Neural cell (in vitro differentiated cells): ENCODE measurements at regions not wholly inside any gene's neighbourhood (a gene's known extent, or its start where the extent isn't known, plus 50 kb on each side); places are given as distances from the start of the nearest gene placed in this dataset.
A peak's percentile ranks its signal among the peaks of the same experiment; 100 is the strongest.

Experiments used
- H2AFZ ChIP-seq: fragments of 200-600, 300-800 bp; sonication (generic), shearing (Covaris generic); 2 replicates; pipeline ENCODE4 v1.6.0; 2014; ENCODE audit warnings: low read depth, mild to moderate bottlenecking, antibody characterized with exemption, low read length, moderate library complexity
- H3F3A ChIP-seq: fragments of 200-600 bp; shearing (Covaris generic); 2 replicates; pipeline ENCODE4 v1.6.1; 2016; ENCODE audit warnings: mild to moderate bottlenecking, moderate library complexity, mixed read lengths, antibody characterized with exemption, low read length; ENCODE audit not compliant: insufficient read depth, poor library complexity, severe bottlenecking
- H3K27ac ChIP-seq: fragments of 200-600, 300-800 bp; sonication (generic), shearing (Covaris generic); 2 replicates; pipeline ENCODE4 v1.5.1; 2014; ENCODE audit warnings: mild to moderate bottlenecking, low read length, moderate library complexity
- H3K27me3 ChIP-seq: fragments of 300-800, 200-600 bp; sonication (generic), shearing (Covaris generic); 2 replicates; pipeline ENCODE4 v1.6.0; 2014; ENCODE audit warnings: mild to moderate bottlenecking, low read depth, low read length, moderate library complexity; ENCODE audit not compliant: insufficient read depth
- H3K36me3 ChIP-seq: fragments of 300-800, 200-600 bp; sonication (generic), shearing (Covaris generic); 2 replicates; pipeline ENCODE4 v1.5.1; 2014; ENCODE audit warnings: mild to moderate bottlenecking, antibody characterized with exemption, low read length, moderate library complexity; ENCODE audit not compliant: insufficient read depth
- H3K4me2 ChIP-seq: fragments of 300-800, 200-600 bp; sonication (generic), shearing (Covaris generic); 2 replicates; pipeline ENCODE4 v1.6.0; 2014; ENCODE audit warnings: mild to moderate bottlenecking, low read length
- H3K4me3 ChIP-seq: fragments of 300-800, 200-600 bp; sonication (generic), shearing (Covaris generic); 2 replicates; pipeline ENCODE4 v1.5.1; 2014; ENCODE audit warnings: mild to moderate bottlenecking, low read length, moderate library complexity
- H3K79me2 ChIP-seq: fragments of 200-600 bp; shearing (Covaris generic); replicated peaks from 2 replicates; pipeline ENCODE4 v1.6.0; 2014; ENCODE audit warnings: mild to moderate bottlenecking, low read length, moderate library complexity; ENCODE audit not compliant: insufficient read depth
- H3K9ac ChIP-seq: fragments of 300-800, 200-600 bp; sonication (generic), shearing (Covaris generic); 2 replicates; pipeline ENCODE4 v1.6.1; 2016; ENCODE audit warnings: mild to moderate bottlenecking, low read length, mixed read lengths
- H3K9me2 ChIP-seq: fragments of 200-600 bp; shearing (Covaris generic); 2 replicates; pipeline ENCODE4 v1.6.1; 2016; ENCODE audit warnings: mild to moderate bottlenecking, low read length, mixed read lengths; ENCODE audit not compliant: insufficient read depth
- H3K9me3 ChIP-seq: fragments of 200-600, 300-800 bp; sonication (generic), shearing (Covaris generic); 2 replicates; pipeline ENCODE4 v1.6.1; 2016; ENCODE audit warnings: mild to moderate bottlenecking, mixed run types, low read length, moderate library complexity, mixed read lengths
- H4K20me1 ChIP-seq: fragments of 200-600 bp; shearing (Covaris generic); 2 replicates; pipeline ENCODE4 v1.6.1; 2016; ENCODE audit warnings: mild to moderate bottlenecking, mixed run types; ENCODE audit not compliant: insufficient read depth
- EP300 ChIP-seq: fragments of 450-650 bp; conservative IDR thresholded peaks from 2 replicates; pipeline ENCODE4 v1.6.1; 2014; ENCODE audit warnings: antibody characterized with exemption, mild to moderate bottlenecking, moderate library complexity; ENCODE audit not compliant: poor library complexity, severe bottlenecking
- EZH2 ChIP-seq: fragments of 200-600, 300-800 bp; shearing (Covaris generic), sonication (generic); IDR thresholded peaks from 2 replicates; pipeline ENCODE4 v1.6.1; 2014; ENCODE audit warnings: antibody characterized with exemption, low read length, borderline replicate concordance, mild to moderate bottlenecking; ENCODE audit not compliant: insufficient read depth, poor library complexity, severe bottlenecking
- MXI1 ChIP-seq: fragments of 450-650 bp; conservative IDR thresholded peaks from 2 replicates; pipeline ENCODE4 v1.6.1; 2014; ENCODE audit warnings: antibody characterized with exemption, mild to moderate bottlenecking; ENCODE audit not compliant: poor library complexity, severe bottlenecking
- POLR2AphosphoS5 ChIP-seq: IDR thresholded peaks from 2 replicates; pipeline ENCODE4 v1.6.1; 2012
- RAD21 ChIP-seq: fragments of 450-650 bp; conservative IDR thresholded peaks from 2 replicates; pipeline ENCODE4 v1.6.1; 2014; ENCODE audit warnings: antibody characterized with exemption, mild to moderate bottlenecking, moderate library complexity
- SMC3 ChIP-seq: fragments of 450-650 bp; conservative IDR thresholded peaks from 2 replicates; pipeline ENCODE4 v1.6.1; 2014; ENCODE audit warnings: antibody characterized with exemption, mild to moderate bottlenecking, moderate library complexity; ENCODE audit not compliant: poor library complexity
- TAF1 ChIP-seq: IDR thresholded peaks from 2 replicates; pipeline ENCODE4 v1.6.1; 2012; ENCODE audit warnings: low read depth
- TF ChIP-seq, protein P1 (sequence below): fragments of 450-650 bp; IDR thresholded peaks from 2 replicates; pipeline ENCODE4 v1.5.1; 2014; ENCODE audit warnings: antibody characterized with exemption, mild to moderate bottlenecking, moderate library complexity; ENCODE audit not compliant: poor library complexity, severe bottlenecking
- TF ChIP-seq, protein P2 (sequence below): IDR thresholded peaks from 2 replicates; pipeline ENCODE4 v1.6.1; 2012; ENCODE audit warnings: borderline replicate concordance

DNA sequence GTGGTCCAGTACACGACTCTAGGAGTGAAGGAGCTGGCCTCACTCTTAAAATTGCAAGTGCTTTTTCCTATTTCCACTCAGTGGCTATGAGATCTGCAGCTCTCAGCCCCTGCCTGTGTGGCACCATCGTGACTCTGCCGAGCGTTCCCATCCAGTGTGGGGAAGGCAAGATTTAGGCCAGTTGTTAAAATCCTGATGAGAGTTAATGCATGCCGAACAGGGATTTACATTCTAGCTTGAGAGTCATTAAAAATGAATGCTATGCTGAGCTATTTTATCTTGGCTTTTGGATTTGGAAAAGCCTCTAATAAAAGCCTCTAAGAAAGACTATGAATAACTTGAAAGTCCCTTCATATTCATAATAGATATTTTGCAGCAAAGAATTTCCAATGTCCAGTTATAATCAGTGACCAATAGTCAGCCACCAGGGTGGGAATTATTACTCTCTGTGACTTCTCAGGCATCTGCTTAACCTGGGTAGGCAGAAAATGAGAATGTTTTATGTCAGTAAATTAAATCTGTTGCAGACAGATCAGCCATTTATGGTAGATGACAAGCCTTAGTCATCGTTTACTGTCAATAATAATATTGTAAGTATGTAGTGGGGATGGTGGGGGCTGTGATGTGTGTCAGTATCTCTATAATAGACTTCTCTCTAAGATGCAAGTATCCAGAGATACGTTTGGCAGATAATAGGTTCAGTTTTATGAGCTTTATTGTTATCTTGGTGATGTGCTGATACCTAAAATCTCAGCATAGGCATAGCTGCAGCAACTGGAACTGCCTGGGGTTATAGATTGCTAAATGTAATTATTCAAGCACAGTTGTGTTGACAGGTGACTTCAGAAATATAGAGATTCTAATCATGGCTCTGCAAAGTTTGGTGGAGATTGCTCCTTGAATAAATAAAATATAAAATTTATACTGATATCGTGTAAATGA is 207.8 kb downstream of the SOCS6 start:
- Histone ChIP-seq H3K27ac (no peak overlapping the region), H3K4me2 (no peak overlapping the region), H3K9ac (no peak overlapping the region), H3K4me3 (no peak overlapping the region), H3K9me2 (no peaks in the 10 kb centered on the region), H4K20me1 (no peaks in the 10 kb centered on the region), H2AFZ (no peak overlapping the region), H3K9me3 (no peaks in the 10 kb centered on the region), H3F3A (no peaks in the 10 kb centered on the region), H3K36me3 (no peaks in the 10 kb centered on the region), H3K79me2 (no peaks in the 10 kb centered on the region), H3K27me3 (no peaks in the 10 kb centered on the region)
- TF ChIP-seq, protein P1, sequence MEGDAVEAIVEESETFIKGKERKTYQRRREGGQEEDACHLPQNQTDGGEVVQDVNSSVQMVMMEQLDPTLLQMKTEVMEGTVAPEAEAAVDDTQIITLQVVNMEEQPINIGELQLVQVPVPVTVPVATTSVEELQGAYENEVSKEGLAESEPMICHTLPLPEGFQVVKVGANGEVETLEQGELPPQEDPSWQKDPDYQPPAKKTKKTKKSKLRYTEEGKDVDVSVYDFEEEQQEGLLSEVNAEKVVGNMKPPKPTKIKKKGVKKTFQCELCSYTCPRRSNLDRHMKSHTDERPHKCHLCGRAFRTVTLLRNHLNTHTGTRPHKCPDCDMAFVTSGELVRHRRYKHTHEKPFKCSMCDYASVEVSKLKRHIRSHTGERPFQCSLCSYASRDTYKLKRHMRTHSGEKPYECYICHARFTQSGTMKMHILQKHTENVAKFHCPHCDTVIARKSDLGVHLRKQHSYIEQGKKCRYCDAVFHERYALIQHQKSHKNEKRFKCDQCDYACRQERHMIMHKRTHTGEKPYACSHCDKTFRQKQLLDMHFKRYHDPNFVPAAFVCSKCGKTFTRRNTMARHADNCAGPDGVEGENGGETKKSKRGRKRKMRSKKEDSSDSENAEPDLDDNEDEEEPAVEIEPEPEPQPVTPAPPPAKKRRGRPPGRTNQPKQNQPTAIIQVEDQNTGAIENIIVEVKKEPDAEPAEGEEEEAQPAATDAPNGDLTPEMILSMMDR = no peak
- TF ChIP-seq SMC3 (no peak), POLR2AphosphoS5 (peak; percentile 55), TAF1 (no peak), EP300 (peak; percentile 69), RAD21 (no peak), MXI1 (no peak)
- TF ChIP-seq, protein P2, sequence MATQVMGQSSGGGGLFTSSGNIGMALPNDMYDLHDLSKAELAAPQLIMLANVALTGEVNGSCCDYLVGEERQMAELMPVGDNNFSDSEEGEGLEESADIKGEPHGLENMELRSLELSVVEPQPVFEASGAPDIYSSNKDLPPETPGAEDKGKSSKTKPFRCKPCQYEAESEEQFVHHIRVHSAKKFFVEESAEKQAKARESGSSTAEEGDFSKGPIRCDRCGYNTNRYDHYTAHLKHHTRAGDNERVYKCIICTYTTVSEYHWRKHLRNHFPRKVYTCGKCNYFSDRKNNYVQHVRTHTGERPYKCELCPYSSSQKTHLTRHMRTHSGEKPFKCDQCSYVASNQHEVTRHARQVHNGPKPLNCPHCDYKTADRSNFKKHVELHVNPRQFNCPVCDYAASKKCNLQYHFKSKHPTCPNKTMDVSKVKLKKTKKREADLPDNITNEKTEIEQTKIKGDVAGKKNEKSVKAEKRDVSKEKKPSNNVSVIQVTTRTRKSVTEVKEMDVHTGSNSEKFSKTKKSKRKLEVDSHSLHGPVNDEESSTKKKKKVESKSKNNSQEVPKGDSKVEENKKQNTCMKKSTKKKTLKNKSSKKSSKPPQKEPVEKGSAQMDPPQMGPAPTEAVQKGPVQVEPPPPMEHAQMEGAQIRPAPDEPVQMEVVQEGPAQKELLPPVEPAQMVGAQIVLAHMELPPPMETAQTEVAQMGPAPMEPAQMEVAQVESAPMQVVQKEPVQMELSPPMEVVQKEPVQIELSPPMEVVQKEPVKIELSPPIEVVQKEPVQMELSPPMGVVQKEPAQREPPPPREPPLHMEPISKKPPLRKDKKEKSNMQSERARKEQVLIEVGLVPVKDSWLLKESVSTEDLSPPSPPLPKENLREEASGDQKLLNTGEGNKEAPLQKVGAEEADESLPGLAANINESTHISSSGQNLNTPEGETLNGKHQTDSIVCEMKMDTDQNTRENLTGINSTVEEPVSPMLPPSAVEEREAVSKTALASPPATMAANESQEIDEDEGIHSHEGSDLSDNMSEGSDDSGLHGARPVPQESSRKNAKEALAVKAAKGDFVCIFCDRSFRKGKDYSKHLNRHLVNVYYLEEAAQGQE = no peak

DNA sequence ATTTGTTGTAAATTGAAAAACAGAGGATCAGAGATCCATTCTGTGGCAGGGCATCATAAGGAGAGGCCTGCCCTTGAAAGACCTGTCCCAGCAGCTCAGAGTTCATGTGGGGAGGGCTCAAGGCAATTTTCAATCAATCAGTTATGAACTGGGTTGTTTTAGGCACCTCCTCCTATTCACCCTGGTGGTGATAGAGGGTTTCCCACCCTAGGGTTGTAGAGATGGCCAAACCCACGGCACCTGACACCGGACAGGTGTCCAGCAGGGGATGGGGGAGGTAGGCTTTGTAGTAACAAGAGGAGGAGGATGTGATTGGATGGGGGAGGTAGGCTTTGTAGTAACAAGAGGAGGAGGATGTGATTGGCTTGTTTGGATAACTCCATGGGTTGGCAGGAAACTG is 205.7 kb downstream of the SOCS6 start:
- no peak overlapping the region for H3K4me2 ChIP-seq
- TF ChIP-seq RAD21 (no peak), EZH2 (no peak), EP300 (no peak), POLR2AphosphoS5 (no peak), TAF1 (no peak)
- TF ChIP-seq, protein P2 = no peak
- TF ChIP-seq, protein P1 = no peak

More for the DNA sequence above, 205.7 kb downstream of the SOCS6 start:
- Histone ChIP-seq H3K9ac (no peak overlapping the region), H3K9me3 (no peaks in the 10 kb centered on the region), H2AFZ (no peak overlapping the region), H4K20me1 (no peaks in the 10 kb centered on the region), H3F3A (no peaks in the 10 kb centered on the region), H3K36me3 (no peaks in the 10 kb centered on the region), H3K27me3 (no peaks in the 10 kb centered on the region), H3K79me2 (no peaks in the 10 kb centered on the region), H3K4me3 (no peak overlapping the region), H3K9me2 (no peaks in the 10 kb centered on the region), H3K27ac (no peak overlapping the region)
